ENCODE measurements at regions not wholly inside any gene's neighbourhood (a gene's known extent, or its start where the extent isn't known, plus 50 kb on each side); places are given as distances from the start of the nearest gene placed in this dataset.

DNA sequence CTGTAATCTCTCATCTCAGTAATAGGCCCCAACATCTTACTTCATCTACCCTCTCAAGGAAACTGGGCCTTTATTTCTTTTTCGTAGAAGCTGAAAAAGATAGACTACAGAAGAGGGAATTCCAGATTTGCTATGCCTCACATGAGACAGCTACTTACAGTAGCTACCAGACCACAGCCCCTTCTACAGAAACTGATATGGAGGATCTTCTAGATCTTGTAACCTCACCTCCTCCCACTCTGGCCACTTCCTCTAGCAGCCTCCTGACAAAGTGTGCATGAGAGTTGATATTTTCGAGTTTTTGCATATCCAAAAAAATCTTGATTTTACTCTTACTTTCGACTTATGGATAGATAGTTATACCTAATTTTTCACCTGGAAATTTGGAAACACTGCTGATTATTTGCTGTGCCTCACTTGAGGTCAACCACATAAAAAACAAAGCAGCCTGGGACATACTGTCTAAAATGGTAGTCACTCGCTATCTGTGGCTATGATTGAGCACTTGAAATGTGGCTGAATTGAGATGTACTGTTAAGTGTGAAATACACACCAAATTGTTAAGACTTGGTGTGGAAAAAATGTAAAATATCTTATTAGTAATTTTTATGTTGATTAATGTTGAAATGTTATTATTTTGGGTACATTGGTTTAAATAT lies 86.3 kb upstream of the NID2 start:
- H3K36me3 Mint-ChIP-seq, result no peaks in the 10 kb centered on the region
- no peak overlapping the region for H3K27ac Mint-ChIP-seq
- ChIA-PET POLR2A (no interaction called here), CTCF (no interaction called here)
- DNase-seq (ENCODE audit: low spot score) (no peak), ATAC-seq (no peak)
- peaks cover 7% of the 10 kb centered on the region; the same call in 1 of the 2 replicates for H3K9me3 Mint-ChIP-seq
- H3K4me3 Mint-ChIP-seq, result no peak overlapping the region
- no peaks in the 10 kb centered on the region for H3K4me1 Mint-ChIP-seq
- no peak for TF ChIP-seq GTF2I (CRISPR knock-in tag; conservative IDR thresholded peaks at IDR 0.05)
- no peak for TF ChIP-seq NFATC4 (CRISPR knock-in tag; IDR thresholded peaks at IDR 0.05)
- TF ChIP-seq ELF4 (CRISPR knock-in tag; IDR thresholded peaks at IDR 0.05; ENCODE audit: low read depth), result no peak
- TF ChIP-seq ZNF219 (CRISPR knock-in tag; IDR thresholded peaks at IDR 0.05; ENCODE audit: borderline replicate concordance), result no peak
- no peak for TF ChIP-seq ATF3 (CRISPR knock-in tag; conservative IDR thresholded peaks at IDR 0.05)
- TF ChIP-seq, protein P1, sequence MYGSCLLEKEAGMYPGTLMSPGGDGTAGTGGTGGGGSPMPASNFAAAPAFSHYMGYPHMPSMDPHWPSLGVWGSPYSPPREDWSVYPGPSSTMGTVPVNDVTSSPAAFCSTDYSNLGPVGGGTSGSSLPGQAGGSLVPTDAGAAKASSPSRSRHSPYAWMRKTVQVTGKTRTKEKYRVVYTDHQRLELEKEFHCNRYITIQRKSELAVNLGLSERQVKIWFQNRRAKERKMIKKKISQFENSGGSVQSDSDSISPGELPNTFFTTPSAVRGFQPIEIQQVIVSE (CRISPR knock-in tag; IDR thresholded peaks at IDR 0.05; ENCODE audit: borderline replicate concordance), result no peak
- TF ChIP-seq, protein P2, sequence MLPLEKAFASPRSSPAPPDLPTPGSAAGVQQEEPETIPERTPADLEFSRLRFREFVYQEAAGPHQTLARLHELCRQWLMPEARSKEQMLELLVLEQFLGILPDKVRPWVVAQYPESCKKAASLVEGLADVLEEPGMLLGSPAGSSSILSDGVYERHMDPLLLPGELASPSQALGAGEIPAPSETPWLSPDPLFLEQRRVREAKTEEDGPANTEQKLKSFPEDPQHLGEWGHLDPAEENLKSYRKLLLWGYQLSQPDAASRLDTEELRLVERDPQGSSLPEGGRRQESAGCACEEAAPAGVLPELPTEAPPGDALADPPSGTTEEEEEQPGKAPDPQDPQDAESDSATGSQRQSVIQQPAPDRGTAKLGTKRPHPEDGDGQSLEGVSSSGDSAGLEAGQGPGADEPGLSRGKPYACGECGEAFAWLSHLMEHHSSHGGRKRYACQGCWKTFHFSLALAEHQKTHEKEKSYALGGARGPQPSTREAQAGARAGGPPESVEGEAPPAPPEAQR (CRISPR knock-in tag; IDR thresholded peaks at IDR 0.05), result no peak
- TF ChIP-seq, protein P3, sequence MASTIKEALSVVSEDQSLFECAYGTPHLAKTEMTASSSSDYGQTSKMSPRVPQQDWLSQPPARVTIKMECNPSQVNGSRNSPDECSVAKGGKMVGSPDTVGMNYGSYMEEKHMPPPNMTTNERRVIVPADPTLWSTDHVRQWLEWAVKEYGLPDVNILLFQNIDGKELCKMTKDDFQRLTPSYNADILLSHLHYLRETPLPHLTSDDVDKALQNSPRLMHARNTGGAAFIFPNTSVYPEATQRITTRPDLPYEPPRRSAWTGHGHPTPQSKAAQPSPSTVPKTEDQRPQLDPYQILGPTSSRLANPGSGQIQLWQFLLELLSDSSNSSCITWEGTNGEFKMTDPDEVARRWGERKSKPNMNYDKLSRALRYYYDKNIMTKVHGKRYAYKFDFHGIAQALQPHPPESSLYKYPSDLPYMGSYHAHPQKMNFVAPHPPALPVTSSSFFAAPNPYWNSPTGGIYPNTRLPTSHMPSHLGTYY (CRISPR knock-in tag; IDR thresholded peaks at IDR 0.05), result no peak
- no peak for TF ChIP-seq ZNF263 (CRISPR knock-in tag; IDR thresholded peaks at IDR 0.05; ENCODE audit: low read depth)
- TF ChIP-seq TCF7 (CRISPR knock-in tag; IDR thresholded peaks at IDR 0.05; ENCODE audit: low read depth), result no peak
- H3K27me3 Mint-ChIP-seq (ENCODE audit: low read depth), result peaks cover 3% of the 10 kb centered on the region; the same call in 1 of the 2 replicates

- Mint-ChIP-seq H3K36me3 (no peaks in the 10 kb centered on the region), H3K27me3 (ENCODE audit: low read depth) (peaks cover 3% of the 10 kb centered on the region; the same call in 1 of the 2 replicates), H3K9me3 (peaks cover 7% of the 10 kb centered on the region; the same call in 1 of the 2 replicates), H3K4me3 (no peak overlapping the region), H3K4me1 (no peaks in the 10 kb centered on the region), H3K27ac (no peak overlapping the region)
- POLR2A ChIA-PET, result no interaction called here
- DNase-seq (ENCODE audit: low spot score), result no peak
- ATAC-seq, result no peak
- CTCF ChIA-PET, result no interaction called here
- TF ChIP-seq, protein P4, sequence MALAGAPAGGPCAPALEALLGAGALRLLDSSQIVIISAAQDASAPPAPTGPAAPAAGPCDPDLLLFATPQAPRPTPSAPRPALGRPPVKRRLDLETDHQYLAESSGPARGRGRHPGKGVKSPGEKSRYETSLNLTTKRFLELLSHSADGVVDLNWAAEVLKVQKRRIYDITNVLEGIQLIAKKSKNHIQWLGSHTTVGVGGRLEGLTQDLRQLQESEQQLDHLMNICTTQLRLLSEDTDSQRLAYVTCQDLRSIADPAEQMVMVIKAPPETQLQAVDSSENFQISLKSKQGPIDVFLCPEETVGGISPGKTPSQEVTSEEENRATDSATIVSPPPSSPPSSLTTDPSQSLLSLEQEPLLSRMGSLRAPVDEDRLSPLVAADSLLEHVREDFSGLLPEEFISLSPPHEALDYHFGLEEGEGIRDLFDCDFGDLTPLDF (CRISPR knock-in tag; IDR thresholded peaks at IDR 0.05), result no peak
- no peak for TF ChIP-seq KAT7 (CRISPR knock-in tag; IDR thresholded peaks at IDR 0.05; ENCODE audit: borderline replicate concordance)
- TF ChIP-seq ZNF263 (CRISPR knock-in tag; IDR thresholded peaks at IDR 0.05; ENCODE audit: low read depth), result no peak
- TF ChIP-seq, protein P5, sequence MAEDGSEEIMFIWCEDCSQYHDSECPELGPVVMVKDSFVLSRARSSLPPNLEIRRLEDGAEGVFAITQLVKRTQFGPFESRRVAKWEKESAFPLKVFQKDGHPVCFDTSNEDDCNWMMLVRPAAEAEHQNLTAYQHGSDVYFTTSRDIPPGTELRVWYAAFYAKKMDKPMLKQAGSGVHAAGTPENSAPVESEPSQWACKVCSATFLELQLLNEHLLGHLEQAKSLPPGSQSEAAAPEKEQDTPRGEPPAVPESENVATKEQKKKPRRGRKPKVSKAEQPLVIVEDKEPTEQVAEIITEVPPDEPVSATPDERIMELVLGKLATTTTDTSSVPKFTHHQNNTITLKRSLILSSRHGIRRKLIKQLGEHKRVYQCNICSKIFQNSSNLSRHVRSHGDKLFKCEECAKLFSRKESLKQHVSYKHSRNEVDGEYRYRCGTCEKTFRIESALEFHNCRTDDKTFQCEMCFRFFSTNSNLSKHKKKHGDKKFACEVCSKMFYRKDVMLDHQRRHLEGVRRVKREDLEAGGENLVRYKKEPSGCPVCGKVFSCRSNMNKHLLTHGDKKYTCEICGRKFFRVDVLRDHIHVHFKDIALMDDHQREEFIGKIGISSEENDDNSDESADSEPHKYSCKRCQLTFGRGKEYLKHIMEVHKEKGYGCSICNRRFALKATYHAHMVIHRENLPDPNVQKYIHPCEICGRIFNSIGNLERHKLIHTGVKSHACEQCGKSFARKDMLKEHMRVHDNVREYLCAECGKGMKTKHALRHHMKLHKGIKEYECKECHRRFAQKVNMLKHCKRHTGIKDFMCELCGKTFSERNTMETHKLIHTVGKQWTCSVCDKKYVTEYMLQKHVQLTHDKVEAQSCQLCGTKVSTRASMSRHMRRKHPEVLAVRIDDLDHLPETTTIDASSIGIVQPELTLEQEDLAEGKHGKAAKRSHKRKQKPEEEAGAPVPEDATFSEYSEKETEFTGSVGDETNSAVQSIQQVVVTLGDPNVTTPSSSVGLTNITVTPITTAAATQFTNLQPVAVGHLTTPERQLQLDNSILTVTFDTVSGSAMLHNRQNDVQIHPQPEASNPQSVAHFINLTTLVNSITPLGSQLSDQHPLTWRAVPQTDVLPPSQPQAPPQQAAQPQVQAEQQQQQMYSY (CRISPR knock-in tag; IDR thresholded peaks at IDR 0.05), result no peak
- no peak for TF ChIP-seq FOXK1 (CRISPR knock-in tag; IDR thresholded peaks at IDR 0.05)
- no peak for TF ChIP-seq ESRRA (CRISPR knock-in tag; IDR thresholded peaks at IDR 0.05; ENCODE audit: borderline replicate concordance)
- TF ChIP-seq, protein P6, sequence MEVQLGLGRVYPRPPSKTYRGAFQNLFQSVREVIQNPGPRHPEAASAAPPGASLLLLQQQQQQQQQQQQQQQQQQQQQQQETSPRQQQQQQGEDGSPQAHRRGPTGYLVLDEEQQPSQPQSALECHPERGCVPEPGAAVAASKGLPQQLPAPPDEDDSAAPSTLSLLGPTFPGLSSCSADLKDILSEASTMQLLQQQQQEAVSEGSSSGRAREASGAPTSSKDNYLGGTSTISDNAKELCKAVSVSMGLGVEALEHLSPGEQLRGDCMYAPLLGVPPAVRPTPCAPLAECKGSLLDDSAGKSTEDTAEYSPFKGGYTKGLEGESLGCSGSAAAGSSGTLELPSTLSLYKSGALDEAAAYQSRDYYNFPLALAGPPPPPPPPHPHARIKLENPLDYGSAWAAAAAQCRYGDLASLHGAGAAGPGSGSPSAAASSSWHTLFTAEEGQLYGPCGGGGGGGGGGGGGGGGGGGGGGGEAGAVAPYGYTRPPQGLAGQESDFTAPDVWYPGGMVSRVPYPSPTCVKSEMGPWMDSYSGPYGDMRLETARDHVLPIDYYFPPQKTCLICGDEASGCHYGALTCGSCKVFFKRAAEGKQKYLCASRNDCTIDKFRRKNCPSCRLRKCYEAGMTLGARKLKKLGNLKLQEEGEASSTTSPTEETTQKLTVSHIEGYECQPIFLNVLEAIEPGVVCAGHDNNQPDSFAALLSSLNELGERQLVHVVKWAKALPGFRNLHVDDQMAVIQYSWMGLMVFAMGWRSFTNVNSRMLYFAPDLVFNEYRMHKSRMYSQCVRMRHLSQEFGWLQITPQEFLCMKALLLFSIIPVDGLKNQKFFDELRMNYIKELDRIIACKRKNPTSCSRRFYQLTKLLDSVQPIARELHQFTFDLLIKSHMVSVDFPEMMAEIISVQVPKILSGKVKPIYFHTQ (CRISPR knock-in tag; IDR thresholded peaks at IDR 0.05), result no peak
- TF ChIP-seq JUN (CRISPR knock-in tag; IDR thresholded peaks at IDR 0.05), result no peak
- no peak for TF ChIP-seq ZBTB21 (CRISPR knock-in tag; IDR thresholded peaks at IDR 0.05; ENCODE audit: borderline replicate concordance)
- no peak for TF ChIP-seq RELA (CRISPR knock-in tag; IDR thresholded peaks at IDR 0.05; ENCODE audit: borderline replicate concordance)
- no peak for TF ChIP-seq ATF1 (CRISPR knock-in tag; IDR thresholded peaks at IDR 0.05)
- no peak for TF ChIP-seq E2F5 (CRISPR knock-in tag; IDR thresholded peaks at IDR 0.05)
Observed at GRCh38 chr14:52153939-52154338, 85.1 kb upstream of the NID2 start.
